ENCODE measurements at regions not wholly inside any gene's neighbourhood (a gene's known extent, or its start where the extent isn't known, plus 50 kb on each side); places are given as distances from the start of the nearest gene placed in this dataset.

DNA sequence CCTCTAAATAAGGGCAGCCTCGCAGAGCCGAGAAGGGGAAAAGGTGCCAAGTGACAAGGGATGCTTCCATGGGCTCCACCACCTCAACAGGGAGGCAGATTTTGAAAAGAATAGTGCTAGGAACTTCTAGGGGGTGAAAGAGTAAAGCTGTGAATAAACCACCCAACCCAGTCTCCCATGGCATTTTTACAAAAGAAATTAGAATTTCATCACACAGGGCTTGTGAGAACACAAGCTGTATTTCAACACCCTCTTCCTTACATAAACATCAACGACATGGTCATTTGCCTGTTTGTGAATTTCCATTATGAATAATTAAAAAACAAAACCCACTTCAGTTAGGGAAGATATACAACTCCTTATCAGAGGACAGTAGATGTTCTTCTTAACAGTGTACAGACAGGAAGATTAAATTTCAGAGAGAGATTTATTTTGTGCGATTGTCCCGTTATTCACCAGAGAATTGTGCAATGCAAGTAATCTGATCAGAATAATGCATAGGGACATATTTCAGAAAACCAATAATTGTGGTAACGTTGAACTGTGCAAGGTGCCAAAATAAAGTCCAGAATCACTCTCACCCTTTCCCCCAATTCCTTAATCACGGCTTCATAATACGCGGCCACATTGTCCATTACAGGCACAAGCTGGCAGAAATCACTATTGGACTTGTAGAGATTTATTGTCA, 207.8 kb upstream of the MGMT start:
- in situ Hi-C loops (cut with HindIII; ENCODE audit: low pct_unique_long_range_greater_than_20kb, low sequenced_read_pairs) = no loop called here
- DNase-seq (ENCODE audit: low read depth, low spot score) = no peak

DNA sequence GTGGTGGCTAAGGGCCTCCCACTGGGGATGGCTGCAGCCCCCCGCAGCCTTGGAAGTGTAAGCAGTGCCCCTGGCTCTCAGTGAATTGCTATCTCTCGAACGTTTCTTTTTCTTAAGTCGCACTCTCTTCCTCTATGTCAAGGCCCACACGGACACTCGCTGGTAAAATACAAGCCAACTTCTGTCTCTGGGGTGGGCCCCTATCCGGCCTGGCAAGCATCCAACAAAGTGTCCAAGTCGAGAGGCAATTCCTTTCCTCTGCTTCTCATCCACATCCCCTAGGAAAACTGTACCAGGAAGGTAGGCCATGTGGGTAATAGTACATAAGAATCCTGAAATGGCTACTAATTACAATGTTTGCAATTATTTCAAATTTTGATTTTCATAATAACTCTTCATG, 194.9 kb upstream of the MGMT start:
- DNase-seq (ENCODE audit: low read depth, low spot score) = no peak
- in situ Hi-C loops (cut with HindIII; ENCODE audit: low pct_unique_long_range_greater_than_20kb, low sequenced_read_pairs) = no loop called here

DNA sequence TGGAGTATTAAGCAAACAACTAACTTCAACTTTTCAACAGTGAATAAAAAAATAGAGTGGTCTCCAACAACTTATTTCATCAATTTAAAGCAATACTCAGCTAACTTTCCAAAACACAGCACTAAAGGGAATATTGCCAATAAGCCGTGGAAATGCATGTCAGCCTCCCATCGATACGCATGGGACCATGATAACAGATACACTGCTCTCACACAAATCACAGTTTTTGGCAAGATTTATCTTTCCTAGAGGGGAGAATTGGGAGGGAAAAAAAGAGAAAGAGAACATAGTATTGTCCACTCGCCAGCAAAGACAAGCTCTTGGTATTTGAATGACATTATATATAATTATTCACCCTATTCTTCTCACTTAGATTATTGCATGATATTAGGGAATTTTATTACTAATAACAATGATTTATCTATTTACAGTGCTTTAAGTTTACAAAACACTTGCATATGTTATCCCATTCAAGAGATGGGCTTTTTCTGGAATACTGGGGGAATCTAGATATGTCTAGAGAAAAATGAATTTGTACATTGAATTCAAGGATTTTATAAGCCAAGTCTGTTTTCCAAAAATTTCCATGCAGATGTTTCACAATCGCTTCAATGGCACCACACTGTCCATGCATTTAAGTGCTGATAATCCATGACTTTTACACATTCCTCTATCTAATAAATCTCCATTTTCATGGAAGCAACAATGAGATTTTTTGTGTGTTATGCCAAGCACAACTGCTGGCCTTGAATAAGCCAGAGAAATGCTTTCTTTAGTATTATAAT, 194.0 kb upstream of the MGMT start:
- in situ Hi-C loops (cut with HindIII; ENCODE audit: low pct_unique_long_range_greater_than_20kb, low sequenced_read_pairs) = no loop called here
- no peak for DNase-seq (ENCODE audit: low read depth, low spot score)

DNA sequence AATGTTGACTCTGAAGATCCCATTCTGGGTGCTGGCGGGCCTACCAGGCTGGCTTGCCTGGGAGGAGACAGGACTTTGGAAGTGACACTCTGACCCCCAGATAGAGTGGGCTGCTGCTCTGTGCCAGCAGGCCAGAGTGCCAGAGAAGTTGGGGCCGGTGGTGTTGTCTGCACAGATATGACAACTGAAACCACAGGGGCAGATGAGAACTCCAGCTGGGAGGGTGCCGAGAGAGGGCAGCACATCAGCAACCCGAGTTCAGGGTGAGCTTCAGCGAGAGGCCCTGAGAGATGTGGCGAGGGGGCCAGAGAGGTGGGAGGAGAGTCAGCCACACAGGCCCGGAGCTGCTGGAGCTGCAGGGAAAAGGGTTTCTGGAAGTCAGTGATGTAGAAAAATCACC, 193.2 kb upstream of the MGMT start:
- DNase-seq (ENCODE audit: low read depth, low spot score) = no peak
- in situ Hi-C loops (cut with HindIII; ENCODE audit: low pct_unique_long_range_greater_than_20kb, low sequenced_read_pairs) = no loop called here

DNA sequence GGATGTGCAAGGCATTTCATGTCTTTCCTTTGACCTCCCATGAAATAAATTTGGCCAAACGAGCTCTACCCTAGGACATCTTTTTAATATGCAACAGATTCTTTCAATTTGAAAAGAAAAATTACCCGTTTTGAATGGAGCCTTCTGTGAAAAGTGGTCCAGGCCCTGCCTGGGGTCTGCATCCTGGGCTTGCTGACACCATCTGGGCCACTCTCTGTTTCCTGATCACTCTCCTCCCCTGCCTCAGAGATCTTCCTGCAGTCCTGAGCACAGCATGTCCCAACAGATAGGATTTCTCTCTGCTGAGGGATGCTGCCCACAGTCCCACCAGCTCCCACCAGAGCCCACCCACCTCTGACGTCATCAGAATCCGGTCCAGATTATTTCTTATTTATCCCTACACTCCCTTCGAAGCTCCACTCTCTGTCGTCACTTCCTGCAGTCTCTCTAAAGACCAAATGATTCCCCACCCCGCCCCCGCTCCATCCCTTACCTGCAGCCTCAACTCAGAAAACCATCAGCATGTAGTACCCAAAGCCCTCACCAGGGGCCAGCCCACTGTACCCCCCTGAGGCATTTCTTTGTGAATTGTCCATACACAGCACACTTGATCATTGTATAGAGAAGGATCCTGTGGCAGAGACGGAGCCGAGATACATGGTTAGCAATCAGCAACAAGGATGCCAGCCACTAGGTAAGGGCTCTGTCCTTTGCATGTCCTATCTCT, 192.1 kb upstream of the MGMT start:
- in situ Hi-C loops (cut with HindIII; ENCODE audit: low pct_unique_long_range_greater_than_20kb, low sequenced_read_pairs) = no loop called here
- peak; percentile 2 for DNase-seq (ENCODE audit: low read depth, low spot score)

DNA sequence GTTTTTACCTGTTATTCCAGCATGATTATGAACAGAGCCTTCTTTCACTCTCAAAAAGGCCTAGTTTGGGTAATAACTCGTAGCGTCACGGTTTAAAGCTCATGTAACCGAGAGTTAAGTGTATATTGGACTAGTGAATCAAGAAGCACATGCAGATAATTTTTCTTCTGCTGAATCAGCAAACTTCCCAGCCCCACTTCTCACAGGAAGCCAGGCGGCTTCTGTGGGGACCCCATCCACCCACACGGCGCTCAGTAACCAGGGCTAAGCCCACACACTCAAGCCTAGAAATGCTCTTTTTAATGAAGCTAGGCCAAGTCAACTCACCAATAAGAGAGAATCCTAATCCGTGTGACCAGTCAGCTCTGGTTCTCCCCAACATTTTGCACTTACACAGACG, 191.2 kb upstream of the MGMT start:
- no peak for DNase-seq (ENCODE audit: low read depth, low spot score)
- in situ Hi-C loops (cut with HindIII; ENCODE audit: low pct_unique_long_range_greater_than_20kb, low sequenced_read_pairs) = no loop called here

DNA sequence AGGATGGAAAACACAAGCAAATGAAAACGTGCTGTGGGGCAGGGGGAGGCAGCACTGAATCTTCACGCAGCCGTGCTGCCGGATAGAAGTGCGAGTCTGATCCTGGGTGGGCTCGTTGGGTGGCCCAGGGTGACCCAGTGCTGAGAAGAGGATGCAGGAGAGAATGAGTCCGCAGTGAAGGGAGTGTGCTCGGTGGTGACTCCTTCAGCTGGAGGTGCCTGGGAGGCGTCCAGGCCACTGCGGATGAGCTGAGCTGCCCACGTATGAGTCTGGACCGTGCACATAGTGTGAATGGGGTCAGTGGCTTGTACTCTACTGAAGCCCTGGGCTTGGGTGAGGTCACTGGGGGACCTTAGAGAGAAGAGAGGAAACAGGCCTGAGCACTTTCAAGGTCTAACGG, 190.0 kb upstream of the MGMT start:
- in situ Hi-C loops (cut with HindIII; ENCODE audit: low pct_unique_long_range_greater_than_20kb, low sequenced_read_pairs) = no loop called here

DNA sequence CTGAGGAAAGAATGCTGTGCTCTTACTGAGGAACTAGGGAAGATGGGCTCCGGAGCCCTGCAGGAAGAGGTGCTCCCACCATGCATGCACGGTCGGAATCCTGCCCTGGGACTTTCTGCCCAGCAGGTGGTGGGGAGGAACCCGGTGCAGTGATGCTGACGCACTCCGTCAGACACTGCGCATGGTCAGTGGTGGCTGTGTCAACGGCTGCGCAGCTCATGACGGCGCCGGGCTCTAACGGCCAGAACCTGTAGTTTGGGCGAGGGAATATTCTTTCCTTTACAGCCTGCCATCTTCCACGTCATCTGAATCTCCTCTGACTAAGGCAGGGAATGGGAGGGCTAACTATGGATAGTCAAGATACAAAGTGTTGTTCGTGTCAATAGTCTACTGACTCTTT, 189.2 kb upstream of the MGMT start:
- in situ Hi-C loops (cut with HindIII; ENCODE audit: low pct_unique_long_range_greater_than_20kb, low sequenced_read_pairs) = no loop called here
- no peak for DNase-seq (ENCODE audit: low read depth, low spot score)

More for the DNA sequence above, 190.0 kb upstream of the MGMT start:
- no peak for DNase-seq (ENCODE audit: low read depth, low spot score)

DNA sequence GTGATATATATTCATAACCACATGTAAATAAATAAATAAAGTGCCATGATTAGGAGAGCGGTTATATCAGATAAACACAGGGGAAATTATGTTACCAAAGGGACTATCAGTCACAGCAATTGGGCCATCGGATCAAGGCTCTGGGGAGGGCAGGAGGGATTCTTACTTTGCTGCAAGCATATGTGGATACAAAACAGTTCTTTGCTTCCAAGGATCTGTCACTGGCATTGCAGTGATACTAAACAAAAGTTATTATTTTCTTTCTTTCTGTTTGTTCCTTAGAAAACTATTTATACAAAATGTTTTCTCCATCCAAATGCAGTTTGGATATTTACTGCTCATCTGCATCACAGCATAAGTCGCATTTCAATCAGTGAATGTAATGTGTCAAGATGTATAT, 188.4 kb upstream of the MGMT start:
- DNase-seq (ENCODE audit: low read depth, low spot score) = no peak
- in situ Hi-C loops (cut with HindIII; ENCODE audit: low pct_unique_long_range_greater_than_20kb, low sequenced_read_pairs) = no loop called here

DNA sequence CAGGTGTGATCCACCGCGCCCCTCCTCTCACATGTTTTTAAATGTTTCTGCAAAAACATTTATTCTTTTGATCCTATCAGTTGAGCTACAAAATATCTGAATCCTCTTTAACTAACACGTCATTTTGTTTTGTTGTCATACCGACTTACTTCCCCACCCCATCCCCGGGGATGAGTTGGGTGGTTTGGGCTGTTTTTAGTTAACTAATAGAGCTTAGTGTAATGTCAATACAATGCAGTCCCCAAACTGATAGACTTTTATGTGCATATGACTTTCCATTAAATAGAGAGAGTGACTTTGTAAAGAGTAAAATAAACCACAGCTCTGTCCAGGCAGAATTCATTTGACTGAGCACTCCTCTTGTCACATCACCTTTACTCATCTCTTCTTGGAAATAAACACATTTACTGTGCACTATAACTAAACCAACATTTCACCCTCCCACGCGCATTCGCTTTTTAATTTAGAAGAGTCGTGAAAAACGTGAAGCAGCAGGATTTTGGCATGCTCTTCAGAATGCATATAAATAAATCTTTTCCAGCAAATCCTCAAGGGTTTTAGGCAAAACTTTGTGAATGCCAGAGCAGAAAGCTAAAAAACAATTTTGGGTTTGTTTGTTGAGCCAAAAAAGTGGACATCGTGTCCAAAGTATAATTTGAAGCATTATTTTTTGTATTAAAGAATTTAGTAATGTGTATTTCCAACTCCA, 187.4 kb upstream of the MGMT start:
- DNase-seq (ENCODE audit: low read depth, low spot score) = no peak
- in situ Hi-C loops (cut with HindIII; ENCODE audit: low pct_unique_long_range_greater_than_20kb, low sequenced_read_pairs) = no loop called here

DNA sequence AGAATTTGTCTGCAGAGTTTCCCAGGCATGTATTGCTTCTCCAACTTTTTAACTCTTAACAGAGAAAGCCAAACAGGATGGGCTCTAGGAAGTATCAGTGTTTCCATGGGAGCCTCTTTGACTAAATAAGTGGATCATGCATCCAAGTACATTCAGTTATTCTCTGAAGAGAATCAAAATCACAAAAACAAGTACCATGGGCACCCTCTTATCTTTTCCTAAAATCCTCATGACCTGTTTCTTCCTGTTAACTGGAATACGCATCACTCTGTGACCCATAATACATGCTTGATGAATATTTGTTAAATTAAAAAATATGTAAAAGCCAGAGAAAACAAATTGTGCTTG, 186.9 kb upstream of the MGMT start:
- no peak for DNase-seq (ENCODE audit: low read depth, low spot score)
- in situ Hi-C loops (cut with HindIII; ENCODE audit: low pct_unique_long_range_greater_than_20kb, low sequenced_read_pairs) = no loop called here

DNA sequence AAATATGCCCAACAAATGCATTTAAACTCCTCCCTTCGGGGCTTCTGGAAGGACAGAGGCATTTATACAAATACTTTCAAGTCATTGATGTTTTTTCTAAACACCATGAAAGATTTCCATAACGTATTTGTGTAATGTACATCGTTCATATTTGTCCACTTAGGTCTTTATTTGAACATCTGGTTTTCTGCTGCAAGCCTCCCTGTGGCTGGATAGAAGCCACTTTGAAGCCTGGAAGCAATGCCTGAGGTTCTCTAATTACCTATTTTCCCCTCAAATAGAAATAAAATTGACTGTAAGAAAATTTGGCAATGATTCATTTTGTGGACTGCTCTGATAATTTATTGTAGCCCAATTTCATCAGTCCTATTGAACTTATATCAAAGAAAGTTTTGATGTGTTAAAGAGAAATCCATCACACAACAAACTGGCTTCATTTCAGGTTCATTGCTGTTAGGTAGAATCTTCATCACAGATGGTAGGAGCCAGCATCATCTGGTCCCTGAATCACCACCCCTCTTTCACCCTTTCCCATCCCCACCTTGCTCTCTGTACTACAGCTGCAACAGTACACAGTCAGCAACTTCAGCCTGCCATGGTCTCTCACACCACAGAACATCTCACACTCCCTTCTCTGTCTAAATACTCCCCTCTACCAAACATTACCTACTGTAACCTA, 186.0 kb upstream of the MGMT start:
- DNase-seq (ENCODE audit: low read depth, low spot score) = no peak
- in situ Hi-C loops (cut with HindIII; ENCODE audit: low pct_unique_long_range_greater_than_20kb, low sequenced_read_pairs) = no loop called here

DNA sequence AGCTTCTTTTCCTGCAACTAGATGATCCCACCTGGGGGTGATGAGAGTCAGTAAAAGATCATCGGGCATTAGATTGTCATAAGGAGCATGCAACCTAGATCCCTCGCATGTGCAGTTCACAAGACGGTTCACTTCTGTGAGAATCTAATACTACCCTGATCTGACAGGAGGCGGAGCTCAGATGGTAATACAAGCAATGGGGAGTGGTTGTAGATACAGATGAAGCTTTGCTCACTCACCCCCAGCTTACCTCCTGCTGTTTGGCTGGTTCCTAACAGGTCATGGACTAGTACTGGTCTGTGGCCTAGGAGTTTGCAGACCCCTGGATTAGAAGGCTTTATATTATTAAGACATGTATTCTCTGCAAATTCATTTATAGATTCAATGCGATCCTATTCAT, 181.6 kb upstream of the MGMT start:
- no peak for DNase-seq (ENCODE audit: low read depth, low spot score)
- in situ Hi-C loops (cut with HindIII; ENCODE audit: low pct_unique_long_range_greater_than_20kb, low sequenced_read_pairs) = no loop called here

DNA sequence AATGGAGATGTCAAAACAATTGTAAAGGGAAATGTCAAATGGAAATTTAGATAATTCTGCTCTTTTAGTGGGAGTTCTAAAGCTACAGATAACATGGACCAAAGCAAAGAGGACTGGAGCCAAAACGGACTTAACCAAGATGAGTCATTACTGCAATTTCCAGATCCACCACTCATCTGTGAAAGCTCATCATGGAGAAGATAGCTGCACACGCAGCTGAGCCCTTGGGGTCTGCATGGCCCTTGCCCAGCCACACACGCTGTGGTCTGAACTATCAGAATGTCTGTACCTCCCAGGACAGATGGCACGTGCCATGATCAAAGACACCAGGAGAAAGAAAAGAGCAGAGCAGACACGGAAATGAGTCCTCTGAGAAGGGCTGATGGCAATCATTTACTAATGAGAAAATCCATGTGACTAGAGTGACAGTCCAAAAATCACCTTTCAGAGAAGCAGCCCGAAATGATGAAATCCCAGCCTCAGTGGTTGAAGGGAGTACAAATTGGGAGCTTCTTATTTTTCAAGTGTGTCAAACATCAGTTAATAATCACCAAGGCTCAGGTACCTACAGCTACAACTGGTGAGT, 177.9 kb upstream of the MGMT start:
- no peak for DNase-seq (ENCODE audit: low read depth, low spot score)
- in situ Hi-C loops (cut with HindIII; ENCODE audit: low pct_unique_long_range_greater_than_20kb, low sequenced_read_pairs) = no loop called here

DNA sequence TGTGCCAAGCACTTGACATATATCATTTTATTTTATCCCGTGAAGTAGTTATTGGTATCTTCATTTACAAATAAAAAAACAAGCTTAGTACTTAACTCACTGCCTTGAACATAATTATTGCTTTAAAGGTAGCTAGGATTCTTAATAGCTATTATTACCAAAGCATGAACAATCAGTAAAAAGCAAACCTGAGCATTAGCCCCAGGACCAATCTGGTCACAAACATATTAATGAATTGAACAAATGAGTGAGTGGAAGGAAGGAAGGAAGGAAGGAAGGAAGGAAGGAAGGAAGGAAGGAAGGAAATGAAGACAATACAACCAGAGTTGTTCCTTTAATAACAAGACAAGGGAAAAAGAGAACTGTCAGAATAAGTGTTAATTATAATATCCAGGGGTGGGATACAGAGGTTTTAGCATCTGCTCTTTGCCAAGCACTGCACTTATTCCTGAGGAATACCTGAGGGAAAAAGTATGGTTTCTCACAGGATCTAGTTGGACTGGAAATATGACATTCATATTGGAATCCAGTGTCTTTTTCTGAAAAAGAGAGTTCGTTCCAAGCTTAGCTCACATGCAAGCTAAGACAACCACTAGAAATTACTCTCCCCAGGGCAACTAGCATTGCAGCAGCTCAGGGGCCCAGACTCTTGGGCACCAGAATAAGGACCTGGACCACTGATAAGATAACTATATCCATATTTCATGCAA, 172.9 kb upstream of the MGMT start:
- DNase-seq (ENCODE audit: low read depth, low spot score) = no peak
- in situ Hi-C loops (cut with HindIII; ENCODE audit: low pct_unique_long_range_greater_than_20kb, low sequenced_read_pairs) = no loop called here

DNA sequence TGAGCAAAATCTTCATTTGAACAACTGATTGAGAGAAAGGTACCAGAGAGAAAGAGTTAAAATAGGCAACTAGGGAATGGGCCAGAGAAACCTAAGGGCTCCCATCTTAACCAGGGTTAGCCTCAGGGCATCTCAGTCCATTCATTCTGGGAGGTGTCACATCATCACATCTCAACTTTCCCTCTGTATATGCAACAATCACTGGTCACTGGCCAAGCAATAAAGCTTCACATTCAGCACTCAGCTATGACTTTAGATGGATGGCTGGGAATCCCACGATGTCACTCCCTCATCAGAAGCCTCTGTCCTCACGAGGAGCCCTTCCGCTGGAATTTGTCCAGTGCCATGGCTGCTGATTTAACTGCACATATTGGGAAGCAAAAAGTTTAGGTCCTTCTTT, 172.1 kb upstream of the MGMT start:
- in situ Hi-C loops (cut with HindIII; ENCODE audit: low pct_unique_long_range_greater_than_20kb, low sequenced_read_pairs) = no loop called here
- DNase-seq (ENCODE audit: low read depth, low spot score) = no peak

DNA sequence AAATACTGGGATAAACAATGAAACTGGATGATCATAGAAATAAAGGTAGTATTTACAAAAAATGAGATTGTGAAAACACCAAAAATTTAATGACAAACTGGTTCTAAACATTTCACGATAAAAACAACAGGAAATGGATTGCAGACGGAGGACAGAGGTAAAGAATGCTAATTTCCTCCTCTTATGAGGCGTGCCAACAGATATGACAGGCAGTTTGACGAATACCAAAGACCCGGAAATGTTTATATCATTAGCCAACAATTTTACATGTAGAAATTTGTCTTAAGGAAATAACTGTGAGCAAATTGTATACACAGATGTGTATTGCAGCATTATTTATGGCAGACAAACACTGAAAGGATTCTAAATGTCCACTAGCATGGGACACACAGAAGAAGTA, 162.0 kb upstream of the MGMT start:
- DNase-seq (ENCODE audit: low read depth, low spot score) = no peak
- in situ Hi-C loops (cut with HindIII; ENCODE audit: low pct_unique_long_range_greater_than_20kb, low sequenced_read_pairs) = no loop called here

All from SK-MEL-5 (cell line).